ENCODE measurements at regions not wholly inside any gene's neighbourhood (a gene's known extent, or its start where the extent isn't known, plus 50 kb on each side); places are given as distances from the start of the nearest gene placed in this dataset.
A peak's percentile ranks its signal among the peaks of the same experiment; 100 is the strongest.

DNA sequence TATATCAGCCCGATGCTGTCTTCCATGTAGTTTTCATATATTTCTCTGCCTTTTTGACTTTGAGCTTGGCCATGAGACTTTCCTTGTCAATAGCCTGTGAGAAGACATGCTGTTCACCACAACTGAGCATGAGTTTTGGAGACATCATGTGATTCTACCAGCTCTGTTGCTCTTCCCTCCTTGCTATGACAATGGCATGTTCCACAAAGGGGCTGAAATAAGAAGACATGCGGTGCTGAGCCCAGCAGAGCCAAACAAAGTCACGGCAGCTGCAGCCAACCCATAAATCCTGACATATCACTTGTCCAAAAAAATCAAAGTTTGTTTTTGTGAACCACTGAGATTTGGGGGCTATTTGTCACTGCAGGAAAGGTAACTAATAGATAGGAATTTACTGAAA is 343.4 kb upstream of the KITLG start:
- ATAC-seq (ENCODE audit: low read depth) (no peak), DNase-seq (ENCODE audit: low spot score) (no peak)
- H3K36me3 ChIP-seq (ENCODE audit: low read depth) = no peaks in the 10 kb centered on the region
- H3K4me1 ChIP-seq (ENCODE audit: insufficient read depth, poor library complexity, severe bottlenecking) = peaks cover 34% of the 10 kb centered on the region
- H3K27me3 ChIP-seq (ENCODE audit: insufficient read depth, poor library complexity, severe bottlenecking) = no peaks in the 10 kb centered on the region
- H3K9me3 ChIP-seq (ENCODE audit: severe bottlenecking) = no peaks in the 10 kb centered on the region
- H3K27ac ChIP-seq (ENCODE audit: poor library complexity, severe bottlenecking) = no peak overlapping the region
- no peak overlapping the region for H3K4me3 ChIP-seq (ENCODE audit: severe bottlenecking)
- TF ChIP-seq, protein P1, sequence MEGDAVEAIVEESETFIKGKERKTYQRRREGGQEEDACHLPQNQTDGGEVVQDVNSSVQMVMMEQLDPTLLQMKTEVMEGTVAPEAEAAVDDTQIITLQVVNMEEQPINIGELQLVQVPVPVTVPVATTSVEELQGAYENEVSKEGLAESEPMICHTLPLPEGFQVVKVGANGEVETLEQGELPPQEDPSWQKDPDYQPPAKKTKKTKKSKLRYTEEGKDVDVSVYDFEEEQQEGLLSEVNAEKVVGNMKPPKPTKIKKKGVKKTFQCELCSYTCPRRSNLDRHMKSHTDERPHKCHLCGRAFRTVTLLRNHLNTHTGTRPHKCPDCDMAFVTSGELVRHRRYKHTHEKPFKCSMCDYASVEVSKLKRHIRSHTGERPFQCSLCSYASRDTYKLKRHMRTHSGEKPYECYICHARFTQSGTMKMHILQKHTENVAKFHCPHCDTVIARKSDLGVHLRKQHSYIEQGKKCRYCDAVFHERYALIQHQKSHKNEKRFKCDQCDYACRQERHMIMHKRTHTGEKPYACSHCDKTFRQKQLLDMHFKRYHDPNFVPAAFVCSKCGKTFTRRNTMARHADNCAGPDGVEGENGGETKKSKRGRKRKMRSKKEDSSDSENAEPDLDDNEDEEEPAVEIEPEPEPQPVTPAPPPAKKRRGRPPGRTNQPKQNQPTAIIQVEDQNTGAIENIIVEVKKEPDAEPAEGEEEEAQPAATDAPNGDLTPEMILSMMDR (IDR thresholded peaks at IDR 0.05; ENCODE audit: poor library complexity, severe bottlenecking) = no peak

DNA sequence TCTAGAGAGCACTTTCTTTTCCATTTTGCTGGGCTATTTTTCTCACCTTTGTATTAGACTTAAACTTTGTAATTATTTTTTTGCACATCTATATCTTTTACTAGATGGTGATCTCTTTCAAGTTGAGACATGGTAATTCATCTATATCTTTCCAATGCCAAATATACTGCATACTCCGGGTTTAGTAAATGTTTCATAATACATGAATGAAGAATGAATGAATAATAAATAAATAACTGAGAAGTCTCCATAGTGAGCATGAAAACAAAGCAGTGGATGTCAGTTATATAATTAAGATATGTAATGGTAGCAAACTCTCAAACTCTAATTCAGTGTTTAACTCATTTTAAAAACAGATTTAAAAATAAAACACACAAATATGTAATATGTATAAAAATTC is 342.5 kb upstream of the KITLG start:
- ATAC-seq (ENCODE audit: low read depth) (peak; percentile 51; the same call in 2 of the 3 replicates), DNase-seq (ENCODE audit: low spot score) (no peak)
- no peak overlapping the region for H3K27ac ChIP-seq (ENCODE audit: poor library complexity, severe bottlenecking)
- no peaks in the 10 kb centered on the region for H3K27me3 ChIP-seq (ENCODE audit: insufficient read depth, poor library complexity, severe bottlenecking)
- H3K4me3 ChIP-seq (ENCODE audit: severe bottlenecking) = no peak overlapping the region
- H3K36me3 ChIP-seq (ENCODE audit: low read depth) = no peaks in the 10 kb centered on the region
- H3K9me3 ChIP-seq (ENCODE audit: severe bottlenecking) = no peaks in the 10 kb centered on the region
- TF ChIP-seq, protein P1 (IDR thresholded peaks at IDR 0.05; ENCODE audit: poor library complexity, severe bottlenecking) = no peak
- peaks cover 34% of the 10 kb centered on the region for H3K4me1 ChIP-seq (ENCODE audit: insufficient read depth, poor library complexity, severe bottlenecking)

DNA sequence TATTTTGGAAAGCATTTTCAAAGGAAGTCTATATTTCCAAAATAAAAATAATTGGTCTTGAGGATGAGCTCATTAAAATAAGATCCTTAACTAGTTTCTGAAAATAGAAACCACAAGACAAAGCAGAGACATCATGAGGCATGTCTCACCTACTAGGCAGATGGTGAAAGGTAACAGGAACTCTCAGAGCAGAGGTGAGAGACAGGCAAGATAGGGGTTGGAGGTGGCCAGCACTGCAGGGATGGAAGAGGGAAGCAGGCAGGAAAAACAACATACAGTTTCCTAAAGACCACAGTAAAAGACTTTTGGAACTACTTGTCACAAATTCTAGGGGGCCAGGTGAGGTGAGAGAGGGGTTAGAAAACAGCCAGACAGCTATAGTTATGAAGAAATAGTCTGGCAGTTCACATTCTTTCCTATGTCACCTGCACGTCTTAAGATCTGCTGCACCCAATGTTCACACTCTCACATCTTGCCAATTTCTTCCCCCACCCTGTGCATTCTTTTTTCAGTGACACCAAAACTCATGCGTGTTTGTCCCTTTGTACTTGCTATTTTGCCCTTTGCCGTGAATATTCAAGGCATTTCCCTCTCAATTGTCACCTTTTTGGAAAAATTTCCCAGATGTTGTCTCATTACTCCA is 341.7 kb upstream of the KITLG start:
- Histone ChIP-seq H3K4me1 (ENCODE audit: insufficient read depth, poor library complexity, severe bottlenecking) (peaks cover 33% of the 10 kb centered on the region), H3K4me3 (ENCODE audit: severe bottlenecking) (no peak overlapping the region), H3K36me3 (ENCODE audit: low read depth) (no peaks in the 10 kb centered on the region), H3K9me3 (ENCODE audit: severe bottlenecking) (no peaks in the 10 kb centered on the region), H3K27me3 (ENCODE audit: insufficient read depth, poor library complexity, severe bottlenecking) (no peaks in the 10 kb centered on the region), H3K27ac (ENCODE audit: poor library complexity, severe bottlenecking) (no peak overlapping the region)
- no peak for ATAC-seq (ENCODE audit: low read depth)
- TF ChIP-seq, protein P1 (IDR thresholded peaks at IDR 0.05; ENCODE audit: poor library complexity, severe bottlenecking) = no peak
- no peak for DNase-seq (ENCODE audit: low spot score)

DNA sequence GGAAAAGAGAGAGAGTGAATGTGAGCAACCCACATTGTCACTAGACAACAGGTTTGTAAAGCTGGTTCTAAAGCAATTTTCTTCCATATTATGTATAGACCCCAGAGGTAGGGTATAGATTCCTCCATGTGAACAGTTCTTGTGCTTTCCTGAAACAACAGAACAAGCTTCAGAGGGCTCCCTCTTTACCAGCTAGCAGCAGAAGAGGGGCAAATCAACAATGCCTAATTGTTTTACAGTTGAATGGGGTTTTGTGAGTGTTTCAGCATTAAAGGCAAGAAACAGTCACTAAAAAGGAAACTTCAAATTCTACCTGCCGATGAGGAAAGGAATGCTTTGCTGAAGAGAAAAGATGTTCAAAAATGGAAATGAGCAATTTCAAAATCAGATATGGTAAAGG is 341.2 kb upstream of the KITLG start:
- no peak for DNase-seq (ENCODE audit: low spot score)
- no peaks in the 10 kb centered on the region for H3K36me3 ChIP-seq (ENCODE audit: low read depth)
- TF ChIP-seq, protein P1 (IDR thresholded peaks at IDR 0.05; ENCODE audit: poor library complexity, severe bottlenecking) = no peak
- H3K4me1 ChIP-seq (ENCODE audit: insufficient read depth, poor library complexity, severe bottlenecking) = peaks cover 28% of the 10 kb centered on the region
- no peak for ATAC-seq (ENCODE audit: low read depth)
- no peaks in the 10 kb centered on the region for H3K9me3 ChIP-seq (ENCODE audit: severe bottlenecking)
- no peak overlapping the region for H3K4me3 ChIP-seq (ENCODE audit: severe bottlenecking)
- no peaks in the 10 kb centered on the region for H3K27me3 ChIP-seq (ENCODE audit: insufficient read depth, poor library complexity, severe bottlenecking)
- no peak overlapping the region for H3K27ac ChIP-seq (ENCODE audit: poor library complexity, severe bottlenecking)

DNA sequence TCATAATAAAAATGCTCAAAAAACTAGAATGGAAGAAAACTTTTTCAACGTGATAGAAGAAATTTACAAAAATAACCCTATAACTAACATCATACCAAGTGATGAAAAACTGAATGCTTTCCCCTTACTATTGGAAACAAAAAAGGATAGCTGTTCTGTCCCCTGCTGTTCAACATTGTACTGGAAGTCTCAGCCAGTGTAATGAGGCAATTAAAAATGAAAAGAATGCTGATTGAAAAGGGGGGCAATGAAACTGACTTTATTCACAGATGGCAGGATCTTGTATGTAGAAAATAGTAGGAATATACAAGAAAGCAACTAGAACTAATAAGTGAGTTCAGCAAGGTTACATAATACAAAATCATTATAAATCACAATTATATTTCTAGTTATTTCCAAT is 337.9 kb upstream of the KITLG start:
- Histone ChIP-seq H3K4me3 (ENCODE audit: severe bottlenecking) (no peak overlapping the region), H3K9me3 (ENCODE audit: severe bottlenecking) (peaks cover 3% of the 10 kb centered on the region), H3K4me1 (ENCODE audit: insufficient read depth, poor library complexity, severe bottlenecking) (peaks cover 10% of the 10 kb centered on the region), H3K27ac (ENCODE audit: poor library complexity, severe bottlenecking) (no peak overlapping the region), H3K27me3 (ENCODE audit: insufficient read depth, poor library complexity, severe bottlenecking) (no peaks in the 10 kb centered on the region), H3K36me3 (ENCODE audit: low read depth) (no peaks in the 10 kb centered on the region)
- no peak for ATAC-seq (ENCODE audit: low read depth)
- TF ChIP-seq, protein P1 (IDR thresholded peaks at IDR 0.05; ENCODE audit: poor library complexity, severe bottlenecking) = no peak
- no peak for DNase-seq (ENCODE audit: low spot score)
